ENCODE measurements at regions not wholly inside any gene's neighbourhood (a gene's known extent, or its start where the extent isn't known, plus 50 kb on each side); places are given as distances from the start of the nearest gene placed in this dataset.
A peak's percentile ranks its signal among the peaks of the same experiment; 100 is the strongest.
"Not testable (repeated sequence)": the region's sequence is repeated elsewhere in the genome, so short reads cannot be mapped to it uniquely, and the experiment has no call there.

DNA sequence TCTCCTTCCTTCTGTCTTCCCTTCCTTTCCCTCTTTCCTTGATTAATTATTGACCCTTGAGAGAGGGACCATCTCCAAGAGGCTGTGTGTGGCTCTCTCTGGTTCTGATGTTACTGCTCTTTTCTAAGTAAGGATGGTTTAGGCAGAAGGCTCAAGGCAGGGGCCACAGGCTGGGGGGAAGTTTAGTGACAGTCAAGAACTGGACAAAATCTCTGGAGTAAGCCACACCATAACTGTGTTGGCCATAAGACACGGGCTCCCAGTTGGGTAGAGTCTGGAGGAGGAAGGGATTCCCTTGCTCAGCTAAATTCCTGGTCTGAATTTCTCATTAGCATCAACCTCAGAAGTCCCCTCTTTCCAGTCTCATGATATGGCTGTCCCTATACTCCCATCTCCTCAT is 74.7 kb downstream of the BUD13 start:
- no peak for DNase-seq (ENCODE audit: low read depth in 2 of 2)

DNA sequence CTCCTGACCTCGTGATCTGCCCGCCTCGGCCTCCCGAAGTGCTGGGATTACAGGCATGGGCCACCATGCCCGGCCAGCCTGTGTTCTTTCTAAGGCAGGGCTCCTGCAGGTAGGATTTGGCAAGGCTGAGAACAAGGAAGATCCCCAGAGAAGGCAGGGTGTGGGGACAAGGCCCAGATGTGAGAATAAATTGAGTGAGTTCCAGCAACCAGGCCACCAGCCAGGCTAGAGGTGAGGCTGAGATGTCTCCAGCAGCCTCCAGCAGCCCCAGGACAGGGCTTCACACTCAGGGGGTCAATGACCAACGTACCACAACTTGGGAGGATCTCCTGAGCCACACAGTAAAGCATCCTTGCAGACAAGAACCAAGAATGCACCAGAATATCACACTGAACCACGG is 75.1 kb downstream of the BUD13 start:
- DNase-seq (ENCODE audit: low read depth in 2 of 2), result no peak

DNA sequence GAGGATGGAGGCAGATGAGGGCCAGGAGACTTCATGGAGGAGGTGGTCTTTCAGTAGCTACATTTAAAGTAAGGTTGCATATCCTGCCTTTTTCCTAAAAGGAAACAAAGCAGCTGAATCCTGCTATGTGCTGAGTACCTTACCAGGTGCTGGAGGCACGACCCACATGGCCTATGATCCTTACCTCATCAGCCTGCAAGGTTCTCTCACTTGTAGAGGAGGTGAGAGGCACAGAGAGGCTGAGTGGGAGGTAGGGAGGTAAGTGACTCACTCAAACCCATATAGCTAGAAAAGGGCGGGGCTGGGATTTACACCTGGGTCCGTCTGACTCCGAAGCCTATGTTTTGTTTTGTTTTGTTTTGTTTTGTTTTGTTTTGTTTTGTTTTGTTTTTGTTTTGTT is 75.8 kb downstream of the BUD13 start:
- no peak for DNase-seq (ENCODE audit: low read depth in 2 of 2)

DNA sequence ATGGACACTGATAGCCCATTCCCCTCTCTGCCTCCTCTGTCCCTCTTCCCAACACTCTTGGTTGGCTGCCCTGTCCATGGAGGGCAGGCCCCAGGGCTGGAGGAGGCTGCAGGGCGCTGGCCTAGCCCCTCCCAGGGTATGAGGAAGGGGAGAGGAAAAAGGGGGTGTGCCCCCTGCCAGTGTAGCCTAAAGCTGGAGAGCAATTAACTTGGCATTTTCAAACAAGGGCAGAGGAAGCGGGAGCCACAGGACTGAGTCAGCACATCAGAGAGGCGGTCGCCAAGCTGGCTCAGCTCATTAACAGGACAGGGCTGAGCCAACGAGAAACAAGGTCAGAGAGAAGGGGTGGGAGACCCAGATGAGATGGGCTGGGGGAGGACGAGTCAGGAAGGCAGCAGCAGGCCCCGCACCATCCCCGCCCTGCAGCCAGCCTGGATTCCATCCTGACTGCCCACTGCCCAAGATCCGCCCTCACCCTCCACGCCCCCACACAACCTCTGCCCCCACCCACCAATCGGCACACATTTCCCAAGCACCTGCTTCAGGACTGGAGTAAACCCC is 76.3 kb downstream of the BUD13 start:
- no peak for DNase-seq (ENCODE audit: low read depth in 2 of 2)

DNA sequence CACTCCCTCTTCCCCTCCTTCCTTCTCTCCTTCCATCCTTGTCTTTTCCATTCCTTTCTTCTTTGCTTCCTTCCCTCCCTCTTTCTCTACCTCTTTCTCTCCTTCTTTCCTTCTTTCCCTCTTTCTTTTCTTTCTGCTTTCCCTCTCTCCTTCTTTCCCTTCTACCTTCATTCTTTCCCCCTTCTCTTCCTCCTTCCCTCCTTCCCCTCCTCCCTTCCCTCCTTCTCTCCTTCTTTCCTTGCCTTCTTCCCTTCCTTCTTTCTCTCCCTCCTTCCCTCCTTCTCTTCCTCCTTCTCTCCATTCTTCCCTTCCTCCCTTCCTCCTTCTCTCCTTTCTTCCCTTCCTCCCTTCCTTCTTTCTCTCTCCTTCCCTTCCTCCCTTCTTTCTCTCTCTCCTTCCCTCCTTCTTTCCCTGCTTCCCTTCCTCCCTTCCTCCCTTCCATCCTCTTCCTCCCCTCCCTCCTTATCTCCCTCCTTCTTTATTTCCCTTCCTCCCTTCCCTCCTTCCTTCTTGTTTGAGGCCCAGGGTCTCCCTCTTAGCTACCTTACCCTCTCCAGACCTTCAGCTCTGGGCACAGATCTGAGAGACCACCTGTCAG is 77.0 kb downstream of the BUD13 start:
- DNase-seq (ENCODE audit: low read depth in 2 of 2), result no peak

DNA sequence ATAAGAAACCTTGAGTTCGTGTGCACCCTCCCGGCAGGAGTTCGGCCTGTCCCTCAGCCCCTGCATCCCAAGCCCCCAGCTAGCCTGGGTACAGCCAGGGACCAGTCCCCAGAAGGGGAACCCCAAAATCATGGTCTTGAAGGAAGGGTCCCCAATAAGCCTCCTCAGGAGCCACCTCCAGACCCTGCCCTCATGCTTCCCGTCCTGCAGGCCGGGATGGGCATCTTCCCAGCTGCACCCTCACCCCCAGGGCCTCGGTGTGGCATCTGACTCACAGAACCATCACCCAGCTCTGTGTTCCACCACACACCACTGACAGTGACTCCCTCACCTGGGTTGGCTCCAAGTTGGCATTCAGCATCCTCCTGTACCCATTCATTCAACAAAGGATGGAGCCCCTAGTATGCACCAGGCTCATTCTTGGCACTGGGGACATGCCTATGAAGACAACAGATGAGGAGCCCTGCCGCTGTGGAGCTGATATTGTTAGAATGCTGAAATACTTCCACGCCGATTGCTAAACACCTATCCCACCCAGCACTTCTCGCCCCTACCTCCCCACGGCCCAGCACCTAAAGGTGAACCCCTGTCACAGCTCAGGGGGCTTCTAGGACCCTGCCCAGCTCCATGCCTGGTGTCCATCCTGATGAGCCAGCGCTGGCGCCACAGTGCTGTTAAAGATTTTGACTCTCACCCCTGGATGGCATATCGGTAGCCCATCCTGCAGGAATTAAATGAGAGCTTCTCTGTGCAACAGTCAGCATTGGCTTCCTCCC is 77.8 kb downstream of the BUD13 start:
- DNase-seq (ENCODE audit: low read depth in 2 of 2), result no peak

DNA sequence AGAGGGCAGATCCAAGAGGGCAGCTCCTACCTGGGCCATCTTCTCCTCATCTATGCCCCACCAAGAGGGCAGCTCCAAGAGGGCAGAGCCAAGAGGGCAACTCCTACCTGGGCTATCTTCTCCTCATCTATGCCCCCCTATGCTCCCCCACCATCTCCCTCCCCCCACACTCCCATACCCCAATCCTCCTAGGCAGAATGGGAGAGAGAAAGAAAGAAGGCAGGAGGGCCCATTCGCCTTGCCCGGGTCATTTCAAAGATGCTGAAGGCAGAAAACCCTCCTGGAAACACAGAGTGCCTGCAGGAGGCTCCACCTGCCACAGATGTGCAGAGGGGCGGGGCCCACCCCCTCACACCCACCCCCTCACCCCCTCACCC is 78.5 kb downstream of the BUD13 start:
- DNase-seq (ENCODE audit: low read depth in 2 of 2), result no peak

DNA sequence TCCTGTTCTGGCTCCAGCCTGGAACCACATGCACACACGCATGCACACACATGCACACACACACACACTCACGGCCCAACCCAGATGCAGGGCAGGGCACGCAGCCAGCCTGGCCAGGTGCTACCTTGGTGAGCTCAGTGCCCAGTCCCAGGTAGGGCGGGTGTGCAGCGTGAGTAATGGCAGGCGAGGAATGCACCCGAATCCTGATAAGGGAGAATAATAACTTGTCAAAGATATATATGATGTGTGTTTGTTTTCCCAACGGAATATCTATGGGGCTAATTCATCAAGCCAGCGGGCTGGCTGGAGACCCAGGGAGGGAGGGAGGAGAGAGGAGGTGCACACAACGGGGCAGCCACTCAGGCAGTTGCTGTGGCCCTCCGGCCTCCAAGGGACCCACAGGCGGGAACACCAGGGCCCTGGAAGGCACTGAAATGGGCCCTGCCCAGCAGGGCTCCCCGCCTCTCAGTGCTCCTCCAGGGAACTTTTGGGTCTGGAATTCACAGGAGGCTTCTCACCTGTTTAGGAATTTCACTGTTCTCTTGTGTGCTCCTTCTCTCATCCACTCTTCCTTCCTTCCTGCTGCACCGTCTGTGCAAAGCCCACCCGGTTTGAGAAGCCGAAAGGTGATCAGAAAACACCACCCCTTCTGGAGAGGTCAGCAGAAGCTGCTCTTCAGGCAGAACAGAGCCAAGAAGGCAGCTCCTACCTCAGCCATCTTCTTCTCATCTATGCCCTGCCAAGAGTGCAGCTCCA is 79.0 kb downstream of the BUD13 start:
- DNase-seq (ENCODE audit: low read depth in 2 of 2), result no peak

DNA sequence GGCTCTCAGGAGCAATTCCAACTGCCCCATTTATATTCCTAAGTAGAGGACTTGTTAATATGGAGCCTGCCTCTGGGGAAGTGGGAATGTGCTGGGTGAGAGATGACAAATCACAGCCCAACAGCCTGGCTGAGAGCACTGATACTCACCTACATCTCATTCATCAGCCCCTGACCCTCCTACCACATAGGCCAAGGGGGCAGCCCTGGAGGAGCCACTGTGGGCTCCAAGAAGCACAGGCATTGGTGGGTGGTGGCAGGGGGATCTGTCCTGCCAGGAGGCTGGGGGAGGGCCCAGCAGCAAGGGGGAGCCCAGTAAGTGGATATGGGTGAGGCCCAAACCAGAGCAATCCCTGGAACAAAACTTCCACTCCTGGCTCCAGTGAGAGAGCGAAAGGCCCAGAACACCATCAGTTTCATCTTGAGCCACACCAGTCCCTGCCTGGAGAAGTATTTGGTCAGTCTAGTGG is 79.7 kb downstream of the BUD13 start:
- no peak for DNase-seq (ENCODE audit: low read depth in 2 of 2)

DNA sequence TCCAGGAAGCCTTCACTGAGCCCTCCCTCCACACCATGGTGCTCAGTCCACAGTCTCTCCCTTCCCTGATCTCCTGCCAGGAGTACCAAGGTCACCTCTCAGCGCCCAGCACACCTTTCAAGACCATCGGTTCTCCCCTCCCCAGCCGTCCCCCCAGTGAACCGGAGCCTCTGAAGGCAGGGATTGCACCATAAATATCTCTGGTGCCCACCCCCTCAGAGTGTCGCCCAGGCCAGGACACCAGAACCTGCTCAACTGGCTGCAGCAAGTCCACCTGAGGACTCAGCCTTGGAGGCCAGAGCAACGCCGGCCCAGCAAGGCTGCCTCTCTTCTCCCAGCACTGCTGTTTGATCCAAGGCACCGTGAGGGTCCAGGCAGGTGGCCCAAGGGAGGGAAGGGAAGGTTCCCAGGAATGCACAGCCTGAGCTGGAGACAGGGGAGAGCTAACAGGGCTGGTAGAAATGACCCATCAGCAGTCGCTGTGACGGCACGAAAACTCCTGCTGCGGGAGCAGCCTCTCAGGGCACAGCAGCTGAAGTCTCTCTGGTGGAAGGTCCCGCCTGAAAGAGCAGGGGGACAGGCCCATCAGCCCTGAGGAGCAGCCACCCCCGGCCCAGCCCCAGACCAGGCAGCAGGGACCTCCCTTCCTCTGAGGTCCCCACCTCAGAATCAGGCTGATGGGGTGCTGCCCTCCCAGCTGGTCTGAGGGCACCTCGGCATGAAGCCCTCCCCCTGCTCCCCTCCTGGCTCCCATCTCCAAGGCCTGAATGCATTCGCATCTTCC is 80.3 kb downstream of the BUD13 start:
- DNase-seq (ENCODE audit: low read depth in 2 of 2), result no peak

DNA sequence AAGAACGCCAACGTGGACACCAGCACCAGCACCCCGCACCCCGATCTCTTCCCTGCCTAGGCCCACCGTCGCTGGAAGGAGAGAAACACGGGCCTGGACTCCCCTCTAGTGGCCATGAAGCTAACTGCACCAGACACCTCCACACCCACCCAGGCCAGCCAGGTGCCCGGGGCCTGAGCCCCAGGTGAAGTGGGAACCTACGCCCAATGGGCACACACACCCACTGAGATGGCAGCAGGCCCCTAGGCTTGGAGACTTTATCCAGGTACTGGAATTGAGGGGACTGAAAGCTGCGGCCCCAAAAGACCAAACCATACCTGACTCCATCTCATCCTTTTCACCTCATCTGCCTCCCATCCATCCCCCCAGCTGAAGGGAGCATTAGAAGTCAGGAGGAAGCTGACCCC is 81.0 kb downstream of the BUD13 start:
- peak; percentile 38 to 64 for DNase-seq (ENCODE audit: low read depth in 2 of 2)

DNA sequence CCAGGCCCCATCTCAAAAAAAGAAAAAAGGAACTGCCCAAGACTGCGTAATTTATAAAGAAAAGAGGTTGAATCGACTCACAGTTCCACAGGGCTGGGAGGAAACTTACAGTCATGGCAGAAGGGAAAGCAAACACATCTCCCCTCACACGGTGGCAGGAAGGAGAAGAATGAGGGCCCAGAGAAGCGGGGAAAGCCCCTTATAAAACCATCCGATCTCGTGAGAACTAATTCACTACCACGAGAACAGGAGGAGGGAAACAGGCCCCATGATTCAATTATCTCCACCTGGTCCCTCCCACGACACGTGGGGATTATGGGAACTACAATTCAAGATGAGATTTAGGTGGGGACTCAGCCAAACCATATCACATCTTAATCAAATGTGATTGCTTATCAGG is 82.2 kb downstream of the BUD13 start:
- no peak for DNase-seq (ENCODE audit: low read depth in 2 of 2)

DNA sequence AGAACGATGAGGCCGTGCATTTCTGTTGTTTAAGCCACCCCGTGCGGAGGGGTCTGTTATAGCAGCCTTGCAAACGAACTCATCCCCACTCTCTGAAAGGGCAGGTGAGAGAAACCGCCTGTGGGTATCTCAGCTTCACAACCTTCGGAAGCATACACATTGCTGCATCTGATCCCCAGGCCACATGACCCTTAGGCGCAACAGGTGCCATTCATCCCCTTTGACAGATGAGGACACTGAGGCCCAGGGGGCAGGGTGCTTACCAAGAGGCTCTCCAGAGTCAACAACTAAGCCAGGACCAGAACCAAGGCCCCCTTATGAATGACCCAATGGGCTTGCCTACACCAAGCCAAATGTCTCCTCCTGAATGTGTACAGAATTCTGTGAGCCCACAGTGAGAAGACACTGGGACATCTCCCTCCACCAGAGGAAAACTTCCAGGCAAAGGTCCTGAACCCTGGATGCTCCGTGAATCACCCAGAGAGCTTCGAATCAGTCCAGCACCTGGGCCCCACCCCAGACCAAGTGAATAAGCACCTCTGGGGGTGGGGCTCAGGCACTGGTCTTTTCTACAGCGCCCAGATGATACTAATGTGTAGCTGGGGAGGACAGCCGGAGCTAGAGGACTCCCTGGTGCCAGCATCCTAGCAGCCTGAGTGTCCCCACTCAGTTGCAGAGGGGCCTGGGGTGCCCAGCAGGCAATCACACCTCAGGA is 83.2 kb downstream of the BUD13 start:
- DNase-seq (ENCODE audit: low read depth in 2 of 2), result no peak

DNA sequence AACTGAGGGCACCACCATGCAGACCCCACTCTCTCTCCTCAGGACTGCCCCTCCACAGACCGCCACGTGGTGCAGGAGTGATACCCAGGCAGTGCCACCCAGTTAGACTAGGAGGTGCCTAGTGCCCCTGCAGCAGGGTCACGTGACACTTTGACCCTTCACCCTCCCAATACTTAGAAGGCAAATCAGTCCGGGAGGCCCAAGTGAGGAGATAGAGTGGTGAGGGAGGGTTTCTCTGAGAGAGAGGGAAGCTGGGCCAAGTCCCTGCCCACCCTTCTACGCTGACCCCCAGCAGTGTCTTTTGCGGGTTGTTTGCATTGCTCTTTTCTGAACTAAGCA is 84.6 kb downstream of the BUD13 start:
- no peak for DNase-seq (ENCODE audit: low read depth in 2 of 2)

DNA sequence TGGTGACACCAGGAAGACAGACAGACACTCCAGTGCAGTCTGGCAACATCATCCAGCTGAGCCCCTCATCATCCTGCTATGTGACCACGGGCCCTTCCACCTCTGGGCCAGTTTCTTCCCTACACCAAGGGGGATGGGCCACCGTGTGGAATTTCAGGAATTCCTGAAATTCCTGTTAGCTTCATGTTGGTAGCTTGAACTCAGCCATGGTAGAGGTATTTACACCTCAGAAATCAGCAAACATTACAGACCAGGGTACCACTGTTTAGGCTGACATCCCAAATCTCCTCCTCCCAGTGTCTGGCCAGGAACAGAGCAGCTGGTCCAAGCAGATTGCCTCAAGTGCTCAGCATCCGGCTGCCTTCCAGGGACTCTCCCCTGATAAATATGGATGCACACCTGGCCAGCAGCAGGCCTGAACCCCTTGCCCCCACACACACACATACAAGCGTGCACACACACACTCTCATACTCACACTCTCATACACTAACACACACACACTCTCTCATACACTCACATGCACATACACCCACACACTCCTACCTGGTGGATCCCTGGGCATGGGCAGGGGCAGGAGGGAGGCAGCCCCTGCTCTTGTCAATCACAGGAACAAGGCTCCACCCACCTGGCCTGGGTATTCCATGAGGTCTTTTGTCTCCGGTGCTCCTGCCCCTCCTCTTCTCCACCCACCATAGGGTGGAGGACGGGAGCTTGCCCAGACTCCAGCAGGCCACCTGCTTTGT is 85.2 kb downstream of the BUD13 start:
- DNase-seq (ENCODE audit: low read depth in 2 of 2), result no peak

DNA sequence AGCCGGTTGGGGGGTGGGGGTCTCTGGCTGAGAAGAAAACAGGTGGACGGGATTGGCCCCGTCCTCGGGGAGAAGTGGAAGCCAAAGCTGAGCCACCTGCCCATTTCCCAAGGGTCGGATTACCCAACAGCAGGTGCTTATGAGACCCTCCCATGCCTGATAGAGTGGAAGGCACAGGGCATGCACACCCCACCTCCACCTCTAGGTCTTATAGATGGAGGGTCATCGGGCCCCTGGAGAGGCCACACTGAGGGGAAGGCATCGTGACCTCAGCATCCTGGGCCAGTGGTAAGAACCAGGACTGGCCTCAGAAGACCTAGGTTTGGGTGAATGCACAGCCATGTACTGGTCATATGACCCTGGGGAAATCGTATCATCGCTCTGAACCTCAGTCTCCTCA is 85.9 kb downstream of the BUD13 start:
- DNase-seq (ENCODE audit: low read depth in 2 of 2), result no peak

DNA sequence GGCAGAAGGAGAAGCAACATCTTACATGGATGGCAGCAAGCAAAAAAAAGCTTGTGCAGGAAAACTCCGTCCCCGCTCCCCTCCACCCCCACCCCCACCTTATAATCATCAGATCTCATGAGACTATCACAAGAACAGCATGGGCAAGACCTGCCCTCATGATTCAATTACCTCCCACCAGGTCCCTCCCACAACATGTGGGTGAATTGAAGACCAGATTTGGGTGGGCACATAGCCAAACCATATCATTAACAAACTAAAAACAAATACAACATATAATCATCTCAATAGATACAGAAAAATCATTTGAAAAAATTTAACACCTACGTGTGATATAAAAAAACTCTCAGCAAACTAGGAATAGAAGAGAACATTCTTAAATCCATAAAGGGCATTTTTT is 88.8 kb downstream of the BUD13 start:
- no peak for DNase-seq (ENCODE audit: low read depth in 2 of 2)

DNA sequence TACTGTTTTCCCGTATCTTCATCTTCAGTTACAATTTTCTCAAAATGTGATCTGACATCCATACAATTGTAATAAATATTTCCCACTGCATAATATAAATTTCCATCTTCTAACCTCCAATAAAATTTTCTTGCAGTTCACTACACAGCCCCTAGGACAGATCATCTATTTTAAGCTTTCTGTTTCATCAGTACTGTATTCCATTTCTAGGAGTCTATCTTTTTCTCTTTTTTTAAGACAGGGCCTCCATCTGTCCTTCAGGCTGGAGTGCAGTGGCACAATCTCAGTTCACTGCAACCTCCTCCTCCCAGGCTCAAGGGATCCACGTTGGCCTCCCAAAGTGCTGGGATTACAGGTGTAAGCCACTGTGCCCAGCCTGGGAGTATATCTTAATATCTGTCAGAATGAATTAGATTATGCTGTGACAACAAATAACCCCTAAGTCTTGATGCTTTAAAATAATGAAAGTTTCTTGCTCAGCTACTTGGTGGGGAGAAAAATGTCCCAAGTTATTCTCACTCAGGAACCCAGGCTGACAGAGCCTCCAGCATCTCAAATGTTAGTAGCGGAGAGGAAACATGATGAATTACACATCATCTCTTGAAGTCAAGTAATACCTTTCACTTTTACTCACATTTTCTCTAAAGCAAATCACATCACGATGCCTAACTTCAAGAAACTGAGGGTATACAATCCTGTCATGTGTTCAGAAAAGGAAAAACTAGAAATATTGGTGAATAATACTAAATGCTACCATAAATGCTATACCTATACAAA is 92.2 kb downstream of the BUD13 start:
- no peak for DNase-seq (ENCODE audit: low read depth in 2 of 2)

DNA sequence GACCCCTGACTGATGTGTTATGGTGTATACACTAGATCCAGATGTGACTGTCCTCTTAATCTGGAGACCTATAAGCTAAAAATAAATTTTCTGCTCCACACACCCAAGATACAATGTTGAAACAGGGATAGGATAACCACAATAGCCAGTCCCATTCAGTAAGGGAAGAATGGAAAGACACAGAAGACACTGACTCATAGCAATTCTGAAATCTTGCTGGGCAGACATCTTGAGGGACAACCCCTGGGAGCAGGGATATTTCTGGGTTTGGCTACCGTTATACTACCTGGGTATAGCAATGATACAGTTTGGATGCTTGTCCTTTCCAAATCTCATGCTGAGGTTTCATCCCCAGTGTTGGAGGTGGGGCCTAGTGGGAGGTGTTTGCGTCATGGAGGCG is 93.9 kb downstream of the BUD13 start:
- no peak for DNase-seq (ENCODE audit: low read depth in 2 of 2)

DNA sequence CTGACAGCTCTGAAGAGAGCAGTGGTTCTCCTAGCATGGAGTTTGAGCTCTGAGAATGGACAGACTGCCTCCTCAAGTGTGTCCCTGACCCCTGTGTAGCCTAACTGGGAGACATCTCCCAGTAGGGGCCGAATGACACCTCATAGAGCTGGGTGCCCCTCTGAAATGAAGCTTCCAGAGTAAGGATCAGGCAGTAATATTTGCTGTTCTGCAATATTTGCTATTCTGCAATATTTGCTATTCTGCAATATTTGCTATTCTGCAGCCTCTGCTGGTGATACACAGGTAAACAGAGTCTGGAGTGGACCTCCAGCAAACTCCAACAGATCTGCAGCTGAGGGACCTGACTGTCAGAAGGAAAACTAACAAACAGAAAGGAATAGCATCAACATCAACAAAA is 105.5 kb downstream of the BUD13 start:
- not testable (repeated sequence) for DNase-seq (ENCODE audit: low read depth in 2 of 2)
